Naive thymus-derived CD4-positive, alpha-beta T cell (primary cell): ENCODE measurements at regions not wholly inside any gene's neighbourhood (a gene's known extent, or its start where the extent isn't known, plus 50 kb on each side); places are given as distances from the start of the nearest gene placed in this dataset.

Experiments
- ATAC-seq: fragments of 150-1000 bp; cut with Tn5 transposase; 2 replicates; pipeline ENCODE4 v1.10.0; 2021; ENCODE audit warnings: mild to moderate bottlenecking, moderate library complexity
- CTCF ChIA-PET: fragments of 350-600 bp; sonication (Branson Sonifier 250); formaldehyde crosslinking; loops from one replicate; lab custom pipeline; 2021; ENCODE audit warnings: antibody characterized with exemption; lab: Charles Lee
- POLR2A ChIA-PET: fragments of 350-600 bp; sonication (Branson Sonifier 250); formaldehyde crosslinking; loops from one replicate; lab custom pipeline; 2021; ENCODE audit warnings: antibody characterized with exemption, inconsistent platforms; lab: Charles Lee
- DNase-seq, 9 donors: peaks; one replicate each; pipeline versions ENCODE4 v3.0.0 to v3.0.0-alpha.2; 2020 to 2022; ENCODE audit warnings: mixed read lengths in 1 of 9
- H3K27ac ChIP-seq: one replicate; pipeline ENCODE4 v1.7.0; 2013; ENCODE audit warnings: mild to moderate bottlenecking, low read depth, low read length, moderate library complexity
- H3K27me3 ChIP-seq, 2 donors: one replicate each; pipeline ENCODE4 v1.7.0; 2013; ENCODE audit warnings: low read length in 2 of 2, mild to moderate bottlenecking in 2 of 2, moderate library complexity in 2 of 2; ENCODE audit not compliant: control insufficient read depth in 2 of 2, insufficient read depth in 2 of 2
- H3K36me3 ChIP-seq, 3 experiments: 1 replicate in 2 of 3; 2 replicates in 1 of 3; pipeline ENCODE4 v1.7.0; 2013; ENCODE audit warnings: low read length in 3 of 3, mild to moderate bottlenecking in 3 of 3, moderate library complexity in 1 of 3; ENCODE audit not compliant: insufficient read depth in 3 of 3, control insufficient read depth in 2 of 3
- H3K4me1 ChIP-seq, 2 donors: one replicate each; pipeline ENCODE4 v1.7.0; 2013; ENCODE audit warnings: low read length in 2 of 2, mild to moderate bottlenecking in 2 of 2, moderate library complexity in 1 of 2; ENCODE audit not compliant: control insufficient read depth in 2 of 2, insufficient read depth in 2 of 2
- H3K4me3 ChIP-seq: 2 replicates; pipeline ENCODE4 v1.7.0; 2013; ENCODE audit warnings: mild to moderate bottlenecking, low read length
- H3K9me3 ChIP-seq, 3 experiments: 1 replicate in 2 of 3; 2 replicates in 1 of 3; pipeline ENCODE4 v1.7.0; 2013; ENCODE audit warnings: low read length in 3 of 3; ENCODE audit not compliant: control insufficient read depth in 2 of 3
- H3K27ac Mint-ChIP-seq, 9 donors: one replicate each; pipeline ENCODE4 v1.8.0; 2020 to 2022; ENCODE audit warnings: mixed read lengths in 9 of 9, mild to moderate bottlenecking in 8 of 9, moderate library complexity in 5 of 9, inconsistent platforms in 2 of 9
- H3K27me3 Mint-ChIP-seq, 5 donors: one replicate each; pipeline ENCODE4 v1.8.0; 2021 to 2022; ENCODE audit warnings: mixed read lengths in 5 of 5, mild to moderate bottlenecking in 1 of 5
- H3K36me3 Mint-ChIP-seq, 5 donors: one replicate each; pipeline ENCODE4 v1.8.0; 2020 to 2022; ENCODE audit warnings: mixed read lengths in 5 of 5, mild to moderate bottlenecking in 3 of 5, inconsistent platforms in 1 of 5
- H3K4me1 Mint-ChIP-seq, 7 donors: one replicate each; pipeline ENCODE4 v1.8.0; 2020 to 2022; ENCODE audit warnings: mixed read lengths in 7 of 7, mild to moderate bottlenecking in 3 of 7, inconsistent platforms in 1 of 7
- H3K4me3 Mint-ChIP-seq, 10 donors: one replicate each; pipeline ENCODE4 v1.8.0; 2020 to 2022; ENCODE audit warnings: mild to moderate bottlenecking in 10 of 10, mixed read lengths in 10 of 10, moderate library complexity in 6 of 10, inconsistent platforms in 2 of 10
- H3K9me3 Mint-ChIP-seq, 11 donors: one replicate each; pipeline ENCODE4 v1.8.0; 2020 to 2022; ENCODE audit warnings: mixed read lengths in 11 of 11, mild to moderate bottlenecking in 4 of 11, inconsistent platforms in 1 of 11, moderate library complexity in 1 of 11
- intact Hi-C, 2 donors: fragments of 100-400 bp; cut with micrococcal nuclease; formaldehyde crosslinking; loops; one replicate each; pipeline ENCODE4 v1.15.1; 2023

- H3K9me3 ChIP-seq = no peaks in the 10 kb centered on the region
- no peak overlapping the region for H3K27ac Mint-ChIP-seq
- H3K4me3 ChIP-seq = no peak overlapping the region
- intact Hi-C loops = no loop called here
- H3K36me3 Mint-ChIP-seq = no peaks in the 10 kb centered on the region
- no peak for DNase-seq
- H3K36me3 ChIP-seq = no peaks in the 10 kb centered on the region
- ATAC-seq = no peak
- no peaks in the 10 kb centered on the region for H3K27me3 ChIP-seq
- no peaks in the 10 kb centered on the region for H3K27me3 Mint-ChIP-seq
- ChIA-PET POLR2A (no interaction called here), CTCF (no interaction called here)
- no peak overlapping the region for H3K4me3 Mint-ChIP-seq
- H3K4me1 ChIP-seq = no peaks in the 10 kb centered on the region
- H3K4me1 Mint-ChIP-seq = no peaks in the 10 kb centered on the region
- peaks cover 0 to 27% (median 10%) of the 10 kb centered on the region in 11 donors for H3K9me3 Mint-ChIP-seq
- H3K27ac ChIP-seq = no peak overlapping the region
Measured at GRCh38 chr11:28743061-28743550, 634.9 kb downstream of the METTL15 start.

- DNase-seq = no peak
- ChIA-PET CTCF (no interaction called here), POLR2A (no interaction called here)
- Mint-ChIP-seq H3K4me3 (no peak overlapping the region), H3K4me1 (no peaks in the 10 kb centered on the region), H3K36me3 (no peaks in the 10 kb centered on the region), H3K9me3 (peaks cover 0 to 15% (median 5%) of the 10 kb centered on the region in 11 donors), H3K27me3 (no peaks in the 10 kb centered on the region), H3K27ac (no peak overlapping the region)
- Histone ChIP-seq H3K27ac (no peak overlapping the region), H3K36me3 (no peaks in the 10 kb centered on the region), H3K9me3 (no peaks in the 10 kb centered on the region), H3K4me1 (no peaks in the 10 kb centered on the region), H3K27me3 (no peaks in the 10 kb centered on the region), H3K4me3 (no peak overlapping the region)
- ATAC-seq = no peak
- intact Hi-C loops = no loop called here
Measured at GRCh38 chr11:28739489-28740280, 631.5 kb downstream of the METTL15 start.

- no peaks in the 10 kb centered on the region for H3K4me1 Mint-ChIP-seq
- Histone ChIP-seq H3K4me1 (no peaks in the 10 kb centered on the region), H3K27ac (no peak overlapping the region), H3K36me3 (no peaks in the 10 kb centered on the region), H3K9me3 (no peaks in the 10 kb centered on the region), H3K4me3 (no peak overlapping the region), H3K27me3 (no peaks in the 10 kb centered on the region)
- CTCF ChIA-PET = no interaction called here
- POLR2A ChIA-PET = no interaction called here
- no peaks in the 10 kb centered on the region for H3K27me3 Mint-ChIP-seq
- peaks cover 0 to 13% (median 5%) of the 10 kb centered on the region in 11 donors for H3K9me3 Mint-ChIP-seq
- H3K4me3 Mint-ChIP-seq = no peak overlapping the region
- no peak overlapping the region for H3K27ac Mint-ChIP-seq
- ATAC-seq = no peak
- no peak for DNase-seq
- H3K36me3 Mint-ChIP-seq = no peaks in the 10 kb centered on the region
- intact Hi-C loops = no loop called here
Measured at GRCh38 chr11:28738549-28738948, 630.4 kb downstream of the METTL15 start.

- Histone ChIP-seq H3K9me3 (no peaks in the 10 kb centered on the region), H3K4me3 (no peak overlapping the region), H3K36me3 (no peaks in the 10 kb centered on the region), H3K27ac (no peak overlapping the region), H3K4me1 (no peaks in the 10 kb centered on the region), H3K27me3 (no peaks in the 10 kb centered on the region)
- Mint-ChIP-seq H3K27me3 (no peaks in the 10 kb centered on the region), H3K36me3 (no peaks in the 10 kb centered on the region), H3K9me3 (peaks cover 2 to 18% (median 5%) of the 10 kb centered on the region in 11 donors), H3K4me3 (no peak overlapping the region), H3K27ac (no peak overlapping the region), H3K4me1 (no peaks in the 10 kb centered on the region)
- DNase-seq (no peak), ATAC-seq (no peak)
- intact Hi-C loops = no loop called here
- ChIA-PET CTCF (no interaction called here), POLR2A (no interaction called here)
Measured at GRCh38 chr11:28736256-28736655, 628.1 kb downstream of the METTL15 start.

GRCh38 chr11:28735511-28735910 is 627.3 kb downstream of the METTL15 start:
- Histone ChIP-seq H3K4me1 (no peaks in the 10 kb centered on the region), H3K36me3 (no peaks in the 10 kb centered on the region), H3K27ac (no peak overlapping the region), H3K4me3 (no peak overlapping the region), H3K27me3 (no peaks in the 10 kb centered on the region), H3K9me3 (no peaks in the 10 kb centered on the region)
- Mint-ChIP-seq H3K4me3 (no peak overlapping the region), H3K9me3 (peaks cover 2 to 18% (median 5%) of the 10 kb centered on the region in 11 donors), H3K27me3 (no peaks in the 10 kb centered on the region), H3K4me1 (no peaks in the 10 kb centered on the region), H3K36me3 (no peaks in the 10 kb centered on the region), H3K27ac (no peak overlapping the region)
- POLR2A ChIA-PET = no interaction called here
- intact Hi-C loops = no loop called here
- CTCF ChIA-PET = no interaction called here
- DNase-seq (no peak), ATAC-seq (no peak)

- ATAC-seq (no peak), DNase-seq (no peak)
- no peak overlapping the region for H3K27ac ChIP-seq
- no peak overlapping the region for H3K4me3 ChIP-seq
- no peaks in the 10 kb centered on the region for H3K27me3 ChIP-seq
- H3K4me1 ChIP-seq = no peaks in the 10 kb centered on the region
- Mint-ChIP-seq H3K27ac (no peak overlapping the region), H3K9me3 (peaks cover under 1 to 19% (median 4%) of the 10 kb centered on the region in 11 donors), H3K4me1 (peaks cover 0 to 2% (median 0%) of the 10 kb centered on the region in 7 donors), H3K36me3 (no peaks in the 10 kb centered on the region), H3K27me3 (no peaks in the 10 kb centered on the region), H3K4me3 (no peak overlapping the region)
- ChIA-PET CTCF (no interaction called here), POLR2A (interaction anchor here (0.6 kb wide), 1 partner anchor 321 kb away, joined by 3 read pairs; no protein-coding TSS in a partner anchor)
- no peaks in the 10 kb centered on the region for H3K9me3 ChIP-seq
- no peaks in the 10 kb centered on the region for H3K36me3 ChIP-seq
- intact Hi-C loops = no loop called here
Measured at GRCh38 chr11:28730889-28731288, 622.7 kb downstream of the METTL15 start.

GRCh38 chr11:28730336-28730735 is 622.1 kb downstream of the METTL15 start:
- peaks cover 0 to 19% (median 4%) of the 10 kb centered on the region in 11 donors for H3K9me3 Mint-ChIP-seq
- DNase-seq (no peak), ATAC-seq (no peak)
- intact Hi-C loops = no loop called here
- no peaks in the 10 kb centered on the region for H3K27me3 Mint-ChIP-seq
- H3K36me3 ChIP-seq = no peaks in the 10 kb centered on the region
- H3K4me1 ChIP-seq = no peaks in the 10 kb centered on the region
- no peak overlapping the region for H3K4me3 Mint-ChIP-seq
- peaks cover 0 to 2% (median 0%) of the 10 kb centered on the region in 7 donors for H3K4me1 Mint-ChIP-seq
- H3K36me3 Mint-ChIP-seq = no peaks in the 10 kb centered on the region
- H3K4me3 ChIP-seq = no peak overlapping the region
- ChIA-PET POLR2A (interaction anchor here (0.6 kb wide), 1 partner anchor 320 kb away, joined by 3 read pairs; no protein-coding TSS in a partner anchor), CTCF (no interaction called here)
- no peak overlapping the region for H3K27ac ChIP-seq
- no peak overlapping the region for H3K27ac Mint-ChIP-seq
- H3K9me3 ChIP-seq = no peaks in the 10 kb centered on the region
- H3K27me3 ChIP-seq = no peaks in the 10 kb centered on the region
